ENCODE measurements at regions not wholly inside any gene's neighbourhood (a gene's known extent, or its start where the extent isn't known, plus 50 kb on each side); places are given as distances from the start of the nearest gene placed in this dataset.
A peak's percentile ranks its signal among the peaks of the same experiment; 100 is the strongest.
"Not testable (repeated sequence)": the region's sequence is repeated elsewhere in the genome, so short reads cannot be mapped to it uniquely, and the experiment has no call there.

- no peak for DNase-seq
Observed at GRCh38 chr1:168827557-168827956, 98.6 kb upstream of the DPT start.

- DNase-seq = no peak
Observed at GRCh38 chr1:168829876-168830275, 100.9 kb upstream of the DPT start.

GRCh38 chr1:168830562-168830961 is 101.6 kb upstream of the DPT start:
- DNase-seq = no peak

GRCh38 chr1:168832661-168833060 is 103.7 kb upstream of the DPT start:
- DNase-seq = no peak

GRCh38 chr1:168833362-168833761 is 104.4 kb upstream of the DPT start:
- no peak for DNase-seq

GRCh38 chr1:168833801-168834224 is 104.8 kb upstream of the DPT start:
- DNase-seq = peak in 1 of 2 donors; percentile 16

GRCh38 chr1:168834225-168834872 is 105.3 kb upstream of the DPT start:
- no peak for DNase-seq

- DNase-seq = no peak
Observed at GRCh38 chr1:168835176-168835575, 106.2 kb upstream of the DPT start.

GRCh38 chr1:168835791-168836190 is 106.8 kb upstream of the DPT start:
- no peak for DNase-seq

GRCh38 chr1:168836469-168836868 is 107.5 kb upstream of the DPT start:
- DNase-seq = no peak

- DNase-seq = not testable (repeated sequence)
Observed at GRCh38 chr1:168837230-168837629, 108.2 kb upstream of the DPT start.

- no peak for DNase-seq
Observed at GRCh38 chr1:168842306-168842705, 113.3 kb upstream of the DPT start.

- no peak for DNase-seq
Observed at GRCh38 chr1:168842916-168843315, 113.9 kb upstream of the DPT start.

- DNase-seq = no peak
Observed at GRCh38 chr1:168843401-168843800, 114.4 kb upstream of the DPT start.

- DNase-seq = no peak
Observed at GRCh38 chr1:168843950-168844349, 114.9 kb upstream of the DPT start.

GRCh38 chr1:168845140-168845539 is 116.1 kb upstream of the DPT start:
- DNase-seq = no peak

GRCh38 chr1:168848051-168848450 is 119.0 kb upstream of the DPT start:
- no peak for DNase-seq

GRCh38 chr1:168861421-168862004 is 132.5 kb upstream of the DPT start:
- no peak for DNase-seq

GRCh38 chr1:168863772-168864171 is 134.8 kb upstream of the DPT start:
- DNase-seq = no peak

GRCh38 chr1:168864266-168864665 is 135.3 kb upstream of the DPT start:
- DNase-seq = no peak

GRCh38 chr1:168865850-168866620 is 137.0 kb upstream of the DPT start:
- DNase-seq = no peak

- DNase-seq = no peak
Observed at GRCh38 chr1:168867941-168868634, 139.1 kb upstream of the DPT start.

- no peak for DNase-seq
Observed at GRCh38 chr1:168871531-168871930, 142.5 kb upstream of the DPT start.

- DNase-seq = no peak
Observed at GRCh38 chr1:168875831-168876230, 146.8 kb upstream of the DPT start.
